Activated T-cell treated with anti-CD3 and anti-CD28 coated beads, Interleukin-2, amount 50 U/mL, for 48 hours (primary cell): ENCODE measurements at regions not wholly inside any gene's neighbourhood (a gene's known extent, or its start where the extent isn't known, plus 50 kb on each side); places are given as distances from the start of the nearest gene placed in this dataset.
"Not testable (repeated sequence)": the region's sequence is repeated elsewhere in the genome, so short reads cannot be mapped to it uniquely, and the experiment has no call there.

ENCODE experiments used
- DNase-seq, 2 experiments: peaks; one replicate each; pipeline ENCODE4 v3.0.0-alpha.2; 2020

GRCh38 chr11:71095294-71095850 is 157.0 kb downstream of the SHANK2 start:
- DNase-seq: no peak

- DNase-seq: no peak
Measured at GRCh38 chr11:71094296-71095077, 157.9 kb downstream of the SHANK2 start.

GRCh38 chr11:71093783-71094182 is 158.6 kb downstream of the SHANK2 start:
- no peak for DNase-seq

- no peak for DNase-seq
Measured at GRCh38 chr11:71091506-71092265, 160.7 kb downstream of the SHANK2 start.

DNA sequence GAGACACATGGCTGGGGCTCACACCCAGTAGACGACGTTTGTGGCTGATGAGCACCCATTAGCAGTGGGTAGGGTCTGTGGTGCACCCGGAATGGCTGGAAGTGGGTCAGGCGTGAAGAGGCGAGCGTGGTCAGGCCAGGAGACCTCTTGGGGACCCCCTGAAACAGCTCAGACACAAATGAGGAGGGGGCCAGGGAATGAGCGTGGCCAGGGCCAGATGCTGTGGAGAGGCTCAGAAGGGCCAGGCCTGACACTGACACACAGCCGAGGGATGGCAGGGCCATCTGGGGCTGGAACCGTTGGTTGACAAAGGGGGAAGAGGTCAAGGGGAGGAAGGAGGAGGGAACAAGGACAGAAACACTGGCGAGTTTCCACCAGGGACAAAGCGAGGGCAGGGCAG is 162.8 kb downstream of the SHANK2 start:
- no peak for DNase-seq

GRCh38 chr11:71088314-71089215 is 163.8 kb downstream of the SHANK2 start:
- not testable (repeated sequence) for DNase-seq

DNA sequence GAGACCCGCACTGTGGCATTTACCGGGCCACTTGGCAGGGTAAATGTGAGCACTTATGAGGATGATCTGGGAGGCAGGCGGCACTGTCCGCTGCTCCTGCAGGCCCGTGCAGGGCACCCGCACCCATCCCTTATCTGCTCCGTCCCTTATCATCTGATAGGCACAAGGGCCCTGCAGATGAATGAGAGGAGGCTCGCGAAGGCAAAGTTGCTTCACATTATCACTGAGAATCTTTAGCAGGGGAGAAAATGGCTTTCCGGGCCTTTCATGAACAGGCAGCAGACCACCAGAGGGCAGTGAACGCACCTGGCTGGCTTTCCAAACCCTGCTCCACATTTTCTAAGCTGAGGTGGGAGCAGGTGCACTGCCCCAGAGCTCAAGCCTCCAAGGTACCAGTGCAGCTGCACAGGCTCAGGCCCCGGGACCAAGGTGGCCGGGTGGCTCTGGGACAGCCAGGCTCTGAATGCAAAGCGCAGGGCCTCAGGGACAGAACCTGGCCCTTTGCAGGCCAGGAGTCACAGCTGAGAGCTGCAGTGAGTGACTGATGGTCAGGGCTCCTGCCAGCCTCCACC is 165.6 kb downstream of the SHANK2 start:
- DNase-seq: peak; percentile 17 to 18

GRCh38 chr11:71084306-71085012 is 167.9 kb downstream of the SHANK2 start:
- no peak for DNase-seq

GRCh38 chr11:71083105-71083504 is 169.3 kb downstream of the SHANK2 start:
- no peak for DNase-seq

DNA sequence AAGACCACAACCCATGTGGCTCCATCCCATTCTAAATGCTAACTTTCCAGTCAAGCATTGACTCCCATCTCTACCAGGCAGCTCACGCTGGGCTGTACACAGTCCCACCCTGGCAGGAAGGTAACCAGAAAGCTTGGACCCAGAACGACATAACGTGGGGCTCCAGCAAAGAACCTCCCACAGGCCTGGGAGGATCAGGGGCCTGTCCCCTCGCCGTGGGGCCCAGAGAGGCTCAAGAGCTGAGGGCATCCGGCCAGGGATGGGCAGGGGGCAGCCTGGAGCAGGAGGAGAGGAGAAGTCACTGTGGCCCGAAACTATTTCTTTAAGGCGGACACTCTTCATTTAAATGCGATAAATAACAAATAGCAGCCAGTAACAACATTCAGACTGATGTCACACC is 169.9 kb downstream of the SHANK2 start:
- DNase-seq: no peak

DNA sequence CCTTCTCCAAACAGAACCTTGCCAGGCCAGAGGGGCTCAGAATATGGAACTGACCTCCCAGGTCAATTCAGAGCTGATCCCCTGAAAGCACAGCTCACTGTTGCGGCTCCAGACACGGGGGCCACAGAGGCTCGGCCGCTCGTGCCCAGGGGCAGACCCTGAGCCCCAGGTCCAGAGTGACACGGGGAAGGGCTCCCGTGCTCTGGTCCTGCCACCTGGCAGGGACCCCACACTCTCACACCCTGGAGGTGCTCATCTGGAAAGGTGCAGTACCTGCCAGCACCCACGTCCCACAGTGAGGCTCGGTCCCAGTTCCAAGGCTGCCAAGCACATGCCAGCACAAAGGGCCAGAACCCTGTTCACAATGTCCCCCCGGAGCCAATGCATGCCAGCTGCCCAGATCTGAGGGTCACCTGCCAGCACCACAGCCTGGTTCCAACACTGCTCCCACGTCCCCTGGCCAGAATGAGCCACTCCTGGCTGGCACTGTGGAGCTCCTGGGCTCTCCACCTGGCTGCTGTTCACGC is 170.6 kb downstream of the SHANK2 start:
- DNase-seq: no peak

- DNase-seq: peak; percentile 69 to 71
Measured at GRCh38 chr11:71080239-71081097, 171.9 kb downstream of the SHANK2 start.

DNA sequence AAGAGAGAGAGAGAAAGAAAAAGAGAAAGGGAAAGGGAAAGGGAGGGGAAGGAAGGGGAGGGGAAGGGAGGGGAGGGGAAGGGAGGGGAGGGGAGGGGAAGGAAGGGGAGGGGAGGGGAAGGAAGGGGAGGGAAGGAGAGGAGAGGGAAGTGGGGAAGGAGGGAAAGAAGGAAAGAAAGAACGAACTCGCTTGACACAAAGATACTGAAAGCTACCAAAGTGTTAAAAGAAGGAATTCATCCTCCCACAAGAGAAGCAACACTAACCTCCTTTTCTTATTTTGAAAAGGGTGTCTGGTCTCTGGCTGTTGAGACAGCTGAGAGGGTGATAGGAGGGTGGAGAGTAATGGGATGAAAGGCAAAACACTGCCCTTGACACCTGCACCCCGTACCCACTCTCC is 172.6 kb downstream of the SHANK2 start:
- DNase-seq: no peak

GRCh38 chr11:71078482-71078881 is 173.9 kb downstream of the SHANK2 start:
- DNase-seq: no peak

DNA sequence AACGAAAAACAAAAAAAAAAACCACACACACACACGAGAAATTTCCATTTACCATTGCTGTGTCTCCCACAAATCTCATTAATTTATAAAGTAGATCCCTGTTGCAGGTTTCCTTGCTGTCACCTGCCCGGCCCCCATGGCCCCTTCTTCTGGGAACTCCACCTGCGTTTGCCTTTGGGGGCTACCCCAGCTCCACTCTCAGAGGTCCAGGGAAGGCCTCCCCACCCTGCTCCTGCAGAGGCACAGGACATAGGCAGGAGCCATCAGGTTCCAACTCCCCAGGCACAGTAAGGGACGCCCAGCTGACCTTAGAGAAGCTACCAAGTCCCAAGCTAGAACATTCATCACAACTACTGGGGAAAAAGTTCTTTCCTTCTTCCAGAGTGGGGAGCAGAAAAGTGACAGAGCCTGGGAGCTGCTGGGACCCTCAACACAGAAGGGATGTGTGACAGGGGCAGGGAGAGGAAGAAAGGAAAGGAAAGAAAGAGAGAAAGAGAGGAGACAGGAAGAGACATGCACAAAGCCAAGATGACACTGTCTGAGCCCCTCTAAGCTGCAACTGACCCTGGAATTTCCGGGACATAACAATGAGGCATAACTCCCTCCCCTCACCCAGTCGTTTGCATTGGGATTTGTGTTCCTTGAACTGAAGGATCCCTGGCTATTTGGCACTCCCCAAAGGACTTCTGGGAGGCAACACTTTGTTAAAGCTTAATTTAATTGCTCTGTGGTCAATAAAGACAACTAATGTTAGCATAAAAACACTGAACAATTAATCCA is 175.7 kb downstream of the SHANK2 start:
- DNase-seq: no peak

- DNase-seq: no peak
Measured at GRCh38 chr11:71075871-71076420, 176.4 kb downstream of the SHANK2 start.

DNA sequence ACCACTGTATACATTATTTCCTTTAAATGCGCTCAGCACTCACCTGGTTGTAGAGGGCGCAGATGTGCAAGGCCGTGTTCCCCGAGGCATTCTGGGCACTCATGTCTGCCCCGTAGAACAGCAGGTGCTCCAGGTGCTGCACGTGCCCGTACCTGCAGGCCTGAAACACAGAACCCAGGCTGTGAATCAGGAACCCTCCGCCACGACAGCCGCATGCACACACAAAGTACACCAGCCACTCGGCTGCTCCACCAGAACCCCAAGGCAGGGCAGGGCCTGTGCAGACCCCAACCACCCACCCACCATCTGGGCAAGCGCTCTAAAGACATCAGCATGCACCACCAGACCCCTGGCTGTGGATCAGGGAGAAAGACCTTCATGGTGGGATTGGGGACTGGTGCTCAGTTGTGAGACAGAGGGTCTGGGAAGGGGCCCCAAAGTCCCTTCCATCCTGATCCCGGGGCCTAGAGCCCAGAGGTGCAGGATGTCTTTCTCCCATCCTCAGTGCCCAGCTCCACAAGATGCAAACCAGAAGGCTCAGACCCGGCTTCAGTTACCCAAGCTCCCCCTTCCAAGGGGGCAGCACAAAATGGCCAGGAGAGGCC is 177.2 kb downstream of the SHANK2 start:
- DNase-seq: no peak

DNA sequence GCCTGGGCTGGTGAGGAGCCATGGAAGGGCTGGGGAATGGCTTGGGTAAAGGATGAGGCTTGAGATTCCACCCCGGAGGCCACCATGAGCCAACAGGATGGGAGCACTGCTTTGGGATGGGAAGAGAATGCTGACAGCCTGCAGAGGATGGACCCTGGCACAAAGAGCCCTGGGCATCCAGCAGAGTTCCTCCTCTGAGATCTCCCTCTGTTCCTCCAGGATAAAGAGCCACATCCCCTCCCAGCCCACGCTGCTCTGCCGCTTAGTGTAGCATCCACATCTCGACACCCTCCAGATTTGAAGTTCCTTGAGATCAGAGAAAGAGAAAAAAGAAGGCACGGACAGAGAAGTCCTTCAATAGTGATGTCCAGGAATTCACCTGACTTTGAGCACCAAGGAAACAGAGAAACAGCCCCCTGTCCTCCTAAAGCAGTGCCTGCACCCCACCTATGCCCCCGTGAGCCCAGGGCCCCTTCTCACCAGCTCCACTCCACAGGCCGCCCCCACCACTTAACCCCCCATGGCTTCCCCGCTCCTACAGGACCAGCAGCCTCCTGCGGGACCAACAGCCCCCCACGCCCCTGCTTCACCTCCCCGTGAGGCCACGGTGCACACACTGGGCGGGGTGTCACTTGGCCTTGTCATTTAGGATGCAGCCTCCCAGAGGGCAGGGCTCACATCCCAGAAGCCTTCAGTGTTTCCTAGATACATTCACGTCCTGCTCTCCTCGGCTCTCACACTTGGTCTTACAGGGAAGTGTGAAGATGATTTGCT is 180.5 kb downstream of the SHANK2 start:
- no peak for DNase-seq
